ENCODE measurements at regions not wholly inside any gene's neighbourhood (a gene's known extent, or its start where the extent isn't known, plus 50 kb on each side); places are given as distances from the start of the nearest gene placed in this dataset.
"Not testable (repeated sequence)": the region's sequence is repeated elsewhere in the genome, so short reads cannot be mapped to it uniquely, and the experiment has no call there.

GRCh38 chr5:130845049-130845765 is 319.8 kb downstream of the HINT1 start:
- no peaks in the 10 kb centered on the region for H3K4me1 ChIP-seq (ENCODE audit: control insufficient read depth in 1 of 2, insufficient read depth in 1 of 2, low read depth in 1 of 2, low read length in 1 of 2)
- no peak for TF ChIP-seq CTCF (IDR thresholded peaks at IDR 0.05)
- H3K4me3 ChIP-seq (ENCODE audit: low read depth in 1 of 2, low read length in 1 of 2), result no peak overlapping the region
- no peaks in the 10 kb centered on the region for H3K9me3 ChIP-seq
- no peaks in the 10 kb centered on the region for H3K36me3 ChIP-seq
- no peaks in the 10 kb centered on the region for H3K27me3 ChIP-seq
- no peak overlapping the region for H3K27ac ChIP-seq

- H3K4me3 ChIP-seq (ENCODE audit: low read depth in 1 of 2, low read length in 1 of 2), result no peak overlapping the region
Measured at GRCh38 chr5:130836729-130837649, 328.1 kb downstream of the HINT1 start.

GRCh38 chr5:130817598-130818384 is 347.3 kb downstream of the HINT1 start:
- H3K27me3 ChIP-seq, H3K9me3 ChIP-seq, H3K36me3 ChIP-seq: not testable (repeated sequence)

More at GRCh38 chr5:130836729-130837649, 328.1 kb downstream of the HINT1 start:
- H3K9me3 ChIP-seq, result no peaks in the 10 kb centered on the region
- no peaks in the 10 kb centered on the region for H3K4me1 ChIP-seq (ENCODE audit: control insufficient read depth in 1 of 2, insufficient read depth in 1 of 2, low read depth in 1 of 2, low read length in 1 of 2)
- no peak overlapping the region for H3K27ac ChIP-seq
- no peak for TF ChIP-seq CTCF (IDR thresholded peaks at IDR 0.05)
- no peaks in the 10 kb centered on the region for H3K36me3 ChIP-seq
- H3K27me3 ChIP-seq, result no peaks in the 10 kb centered on the region

GRCh38 chr5:130815246-130815645 is 349.8 kb downstream of the HINT1 start:
- Histone ChIP-seq H3K4me1 (ENCODE audit: control insufficient read depth in 1 of 2, insufficient read depth in 1 of 2, low read depth in 1 of 2, low read length in 1 of 2) (no peaks in the 10 kb centered on the region), H3K36me3 (no peaks in the 10 kb centered on the region), H3K27ac (no peak overlapping the region), H3K4me3 (ENCODE audit: low read depth in 1 of 2, low read length in 1 of 2) (no peak overlapping the region), H3K27me3 (no peaks in the 10 kb centered on the region), H3K9me3 (no peaks in the 10 kb centered on the region)
- TF ChIP-seq CTCF (IDR thresholded peaks at IDR 0.05), result no peak

More at GRCh38 chr5:130817598-130818384, 347.3 kb downstream of the HINT1 start:
- not testable (repeated sequence) for H3K27ac ChIP-seq; H3K4me3 ChIP-seq (ENCODE audit: low read depth in 1 of 2, low read length in 1 of 2); H3K4me1 ChIP-seq (ENCODE audit: control insufficient read depth in 1 of 2, insufficient read depth in 1 of 2, low read depth in 1 of 2, low read length in 1 of 2)

GRCh38 chr5:130808691-130809090 is 356.4 kb downstream of the HINT1 start:
- no peak for TF ChIP-seq CTCF (IDR thresholded peaks at IDR 0.05)
- Histone ChIP-seq H3K27me3 (no peaks in the 10 kb centered on the region), H3K27ac (no peak overlapping the region), H3K4me3 (ENCODE audit: low read depth in 1 of 2, low read length in 1 of 2) (no peak overlapping the region), H3K36me3 (no peaks in the 10 kb centered on the region), H3K9me3 (no peaks in the 10 kb centered on the region), H3K4me1 (ENCODE audit: control insufficient read depth in 1 of 2, insufficient read depth in 1 of 2, low read depth in 1 of 2, low read length in 1 of 2) (no peaks in the 10 kb centered on the region)

Data from neutrophil (primary cell).